Glomerular visceral epithelial cell (primary cell): ENCODE measurements at regions not wholly inside any gene's neighbourhood (a gene's known extent, or its start where the extent isn't known, plus 50 kb on each side); places are given as distances from the start of the nearest gene placed in this dataset.

Experiments used
- DNase-seq: peaks from one replicate; pipeline ENCODE4 v3.0.0-alpha.2; 2016; ENCODE audit errors: extremely low spot score

DNA sequence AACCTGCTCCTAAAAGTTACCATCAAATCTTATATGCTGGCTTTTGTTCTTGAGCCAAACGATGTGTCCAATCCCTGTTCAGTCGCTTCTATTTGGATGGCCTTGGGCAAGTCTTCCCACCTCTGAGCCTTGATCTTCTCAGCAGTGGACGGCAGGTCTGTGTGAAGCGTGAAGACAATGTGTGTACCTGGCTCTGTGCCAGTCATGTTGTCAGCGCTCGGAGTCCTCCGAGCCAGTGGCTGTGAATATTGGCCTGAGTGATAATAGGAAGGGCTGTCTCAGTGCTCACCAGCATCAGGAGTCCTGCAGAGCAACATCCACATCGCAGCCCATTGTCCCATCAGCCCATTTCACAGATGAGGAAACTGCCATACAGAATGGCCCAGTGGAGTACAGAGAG, 219.0 kb downstream of the CDC5L start:
- DNase-seq: no peak

DNA sequence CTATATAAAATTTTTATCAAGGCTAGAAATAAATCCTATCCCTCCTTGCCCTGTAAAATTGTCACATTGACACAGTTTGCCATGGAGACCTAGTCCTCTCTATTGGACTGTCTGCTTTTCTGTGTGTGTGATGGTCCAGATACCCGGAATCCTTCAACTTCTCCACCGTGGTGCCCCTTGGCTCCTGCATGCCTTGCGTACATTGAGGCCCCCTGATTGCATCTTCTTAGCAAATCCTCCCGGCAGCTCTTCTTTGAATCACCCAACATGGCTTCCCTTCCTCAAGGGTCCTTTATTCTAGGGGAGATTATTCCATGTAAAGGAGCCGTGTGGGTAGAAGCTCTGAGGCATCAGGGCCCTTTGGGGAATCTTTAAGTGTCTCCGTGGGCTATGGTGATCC, 219.5 kb downstream of the CDC5L start:
- DNase-seq: no peak

DNA sequence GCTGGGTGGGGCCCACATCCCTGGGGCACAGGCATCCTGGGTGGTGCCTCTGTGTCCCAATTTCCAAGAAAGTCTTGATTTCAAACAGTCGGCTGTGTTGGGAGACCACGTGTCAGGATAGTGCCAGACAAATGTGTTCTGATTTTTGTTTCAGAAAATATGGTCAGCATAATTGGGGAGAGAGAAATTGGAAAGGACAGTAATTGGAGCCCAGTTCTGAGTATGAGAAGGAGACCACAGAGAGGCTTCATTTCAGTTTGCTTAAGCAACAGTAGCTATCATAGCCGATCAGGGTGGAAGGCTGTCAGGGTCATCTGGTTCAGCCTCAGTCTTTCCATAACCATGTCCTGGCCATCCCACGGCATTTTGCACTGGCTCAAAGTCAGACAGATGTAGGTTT, 220.7 kb downstream of the CDC5L start:
- DNase-seq: no peak

DNA sequence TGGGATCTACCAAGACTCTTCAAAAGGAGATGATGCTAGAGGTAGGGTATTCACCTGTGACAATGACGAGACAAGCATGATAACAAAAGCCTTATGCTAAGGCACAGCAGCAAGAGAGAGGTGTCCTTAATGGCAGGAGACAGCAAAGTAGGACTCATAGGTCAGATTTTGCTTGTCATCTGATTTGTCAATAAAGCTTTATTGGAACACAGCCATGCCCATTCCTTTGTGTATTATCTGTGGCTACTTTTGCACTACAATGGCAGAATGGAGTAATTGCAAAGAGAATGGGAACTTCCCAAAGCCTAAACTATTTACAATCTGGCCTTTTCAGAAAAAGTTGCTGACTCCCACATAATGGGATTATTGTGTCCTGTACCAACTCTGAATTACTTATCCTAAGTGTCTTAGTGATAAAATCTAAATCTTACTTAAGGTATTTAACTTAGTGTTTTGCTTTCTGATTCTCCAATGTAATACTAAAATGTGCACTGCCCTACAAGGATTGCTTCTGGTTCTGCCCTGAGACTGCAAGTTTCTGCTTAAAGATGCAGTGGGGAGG, 221.6 kb downstream of the CDC5L start:
- no peak for DNase-seq

DNA sequence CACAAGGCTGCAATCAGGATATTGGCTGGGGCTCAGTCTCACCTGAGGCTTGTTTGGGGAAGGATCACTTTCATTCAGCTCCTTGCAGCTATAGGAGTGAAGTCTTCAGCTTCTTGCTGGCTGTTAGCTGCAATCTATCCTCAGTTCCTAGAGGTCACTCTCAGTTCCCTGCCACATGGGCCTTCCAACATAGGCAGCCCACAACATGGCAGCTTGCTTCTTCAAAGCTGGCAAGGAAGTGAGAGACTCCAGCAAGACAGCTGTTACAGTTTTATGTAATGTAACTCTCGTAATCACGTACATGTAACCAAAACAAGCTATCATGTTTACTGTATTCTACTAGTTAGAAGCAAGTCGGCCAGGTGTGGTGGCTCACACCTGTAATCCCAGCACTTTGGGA, 226.9 kb downstream of the CDC5L start:
- DNase-seq: no peak

DNA sequence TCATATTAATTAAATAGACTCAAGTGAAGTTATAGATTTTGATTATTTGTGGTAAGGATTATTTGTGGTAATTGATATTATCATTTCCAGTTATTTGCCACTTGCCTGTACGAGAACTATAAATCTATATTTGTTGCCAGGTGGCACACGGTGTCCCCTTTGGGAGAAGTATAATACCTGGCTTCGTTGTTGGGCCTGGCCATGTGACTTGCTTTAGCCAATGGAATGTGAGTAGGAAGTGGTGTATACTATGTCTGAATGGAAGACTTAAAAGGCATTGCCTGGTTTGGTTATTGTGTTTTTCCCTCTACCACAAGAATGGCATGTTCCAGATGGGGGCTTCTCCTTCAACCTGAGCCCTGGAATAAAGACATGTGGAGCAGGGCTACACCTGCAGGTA, 228.1 kb downstream of the CDC5L start:
- DNase-seq: no peak

DNA sequence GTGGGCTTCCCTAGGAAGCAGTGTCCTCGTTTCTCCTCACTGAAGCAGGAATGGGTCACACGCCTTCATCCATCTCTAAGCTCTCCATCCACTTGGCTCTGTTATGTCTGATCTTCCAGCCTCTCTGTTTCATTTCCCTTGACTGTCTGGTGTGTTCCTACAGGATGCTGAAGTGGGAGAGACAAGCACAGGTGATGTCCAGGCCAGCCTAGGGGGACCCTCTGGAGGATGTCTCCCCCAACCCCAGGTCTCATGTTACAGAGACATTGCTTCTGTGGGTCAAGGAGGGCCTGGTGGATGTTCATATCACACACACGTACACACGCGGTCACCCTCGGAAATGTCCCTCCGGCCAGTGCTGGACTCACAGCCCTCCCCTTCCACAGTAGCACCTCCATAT, 229.9 kb downstream of the CDC5L start:
- no peak for DNase-seq

DNA sequence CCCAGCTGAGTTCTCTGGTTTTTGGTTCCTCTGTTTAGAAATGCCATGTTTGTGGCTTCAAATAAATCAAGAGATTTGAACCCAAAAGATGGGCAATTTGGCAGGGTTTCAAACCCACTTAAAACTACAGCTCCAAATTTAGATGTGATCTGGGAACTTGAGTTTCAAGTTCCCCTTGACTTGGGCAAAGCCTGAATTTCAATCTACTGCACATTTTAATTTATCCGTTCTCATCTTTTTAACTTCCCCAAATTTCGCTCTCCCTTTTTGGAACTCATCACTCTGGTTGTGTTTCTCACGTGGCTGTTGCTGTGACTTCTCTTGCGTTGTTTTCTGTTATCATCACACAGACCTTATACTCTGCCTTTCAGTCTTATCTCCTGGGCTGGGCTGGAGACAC, 230.9 kb downstream of the CDC5L start:
- DNase-seq: no peak

DNA sequence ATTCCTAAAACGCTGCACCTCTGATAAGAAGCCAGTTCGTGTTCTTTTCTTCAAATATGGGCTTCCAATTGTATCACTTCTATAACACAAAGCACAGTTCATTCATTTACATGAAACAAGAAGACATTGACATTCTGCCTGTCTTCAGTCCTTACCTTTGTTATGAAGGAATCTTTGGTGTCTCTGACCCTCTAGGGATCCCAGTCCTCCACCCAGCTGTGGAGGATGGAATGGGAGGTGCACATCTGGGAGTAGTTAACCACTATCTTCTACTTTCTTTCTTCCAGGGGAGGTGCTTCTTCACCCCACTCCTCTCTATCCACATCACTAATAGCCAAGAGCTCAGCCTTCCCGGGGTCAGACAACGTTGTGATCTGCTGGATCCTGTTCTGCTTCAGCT, 233.4 kb downstream of the CDC5L start:
- DNase-seq: no peak

DNA sequence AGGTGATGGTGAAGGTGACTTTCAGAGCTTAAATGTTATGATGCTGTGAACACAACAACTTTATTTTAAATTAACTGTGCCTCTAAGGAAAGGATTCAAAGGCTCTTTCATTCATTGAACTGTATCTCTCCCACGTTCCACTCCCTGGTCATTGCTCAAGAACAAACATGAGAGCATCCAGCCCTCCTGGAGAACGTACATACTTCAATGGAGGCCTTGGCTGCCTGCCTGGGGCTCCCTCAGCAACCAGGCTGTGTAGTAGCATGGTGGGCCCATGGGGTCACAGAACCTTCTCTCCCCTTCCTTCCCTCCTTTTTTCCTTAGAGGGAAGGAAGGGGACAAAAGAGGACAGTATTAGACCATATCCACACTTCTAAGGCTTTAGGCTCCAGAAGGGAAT, 234.3 kb downstream of the CDC5L start:
- no peak for DNase-seq

DNA sequence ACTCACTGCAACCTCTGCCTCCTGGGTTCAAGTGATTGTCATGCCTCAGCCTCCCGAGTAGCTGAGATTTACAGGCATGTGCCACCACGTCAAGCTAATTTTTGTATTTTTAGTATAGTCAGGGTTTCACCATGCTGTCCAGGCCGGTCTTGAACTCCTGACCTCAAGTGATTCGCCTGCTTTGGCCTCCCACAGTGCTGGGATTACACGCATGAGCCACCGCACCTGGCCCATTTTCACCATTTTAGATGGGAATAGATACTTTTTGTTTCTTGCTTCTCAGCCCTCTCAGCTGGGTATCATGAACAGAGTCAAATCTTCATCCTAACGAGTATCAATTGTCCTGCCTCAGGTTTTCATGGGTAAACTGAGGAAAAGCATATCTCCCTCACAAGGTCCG, 235.0 kb downstream of the CDC5L start:
- DNase-seq: peak; percentile 11

DNA sequence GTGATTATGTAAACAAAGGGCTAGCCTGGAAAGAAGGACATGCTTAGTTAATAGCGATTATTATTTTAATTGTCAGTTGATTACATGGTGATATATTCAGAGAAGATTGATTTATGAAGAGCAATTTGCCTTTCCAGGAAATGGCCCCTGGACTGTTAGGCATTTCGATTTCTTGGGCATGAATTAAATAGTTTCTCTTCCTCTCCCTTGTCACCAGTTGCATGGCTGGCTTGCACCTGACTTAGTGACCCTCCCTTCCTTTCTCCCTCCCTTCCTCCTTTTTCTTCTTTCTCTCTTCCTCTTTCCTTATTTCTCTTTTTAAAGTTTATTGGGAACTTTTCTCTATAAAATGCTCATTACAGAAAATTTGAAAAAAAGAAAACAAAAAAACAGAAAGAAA, 235.4 kb downstream of the CDC5L start:
- DNase-seq: no peak

DNA sequence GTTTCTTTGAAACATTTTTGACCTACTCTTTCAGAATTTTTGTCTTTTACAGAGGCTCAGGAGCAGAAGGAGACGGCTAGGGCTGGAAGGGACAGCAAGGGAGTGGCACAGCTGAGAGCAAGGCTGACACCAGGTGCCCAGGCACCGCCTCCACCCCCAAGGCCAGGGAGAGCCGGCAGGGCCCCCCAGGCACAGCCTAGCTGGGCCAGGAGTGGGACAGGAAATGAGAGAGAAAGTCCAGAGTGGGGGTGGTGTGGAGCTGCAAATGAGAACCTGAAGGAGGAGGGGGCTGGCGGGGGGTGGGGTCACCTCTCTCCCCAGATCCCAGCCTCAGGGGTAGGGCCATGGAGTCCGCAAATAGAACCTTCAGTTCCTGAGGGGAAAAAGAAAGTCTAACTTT, 236.7 kb downstream of the CDC5L start:
- no peak for DNase-seq

DNA sequence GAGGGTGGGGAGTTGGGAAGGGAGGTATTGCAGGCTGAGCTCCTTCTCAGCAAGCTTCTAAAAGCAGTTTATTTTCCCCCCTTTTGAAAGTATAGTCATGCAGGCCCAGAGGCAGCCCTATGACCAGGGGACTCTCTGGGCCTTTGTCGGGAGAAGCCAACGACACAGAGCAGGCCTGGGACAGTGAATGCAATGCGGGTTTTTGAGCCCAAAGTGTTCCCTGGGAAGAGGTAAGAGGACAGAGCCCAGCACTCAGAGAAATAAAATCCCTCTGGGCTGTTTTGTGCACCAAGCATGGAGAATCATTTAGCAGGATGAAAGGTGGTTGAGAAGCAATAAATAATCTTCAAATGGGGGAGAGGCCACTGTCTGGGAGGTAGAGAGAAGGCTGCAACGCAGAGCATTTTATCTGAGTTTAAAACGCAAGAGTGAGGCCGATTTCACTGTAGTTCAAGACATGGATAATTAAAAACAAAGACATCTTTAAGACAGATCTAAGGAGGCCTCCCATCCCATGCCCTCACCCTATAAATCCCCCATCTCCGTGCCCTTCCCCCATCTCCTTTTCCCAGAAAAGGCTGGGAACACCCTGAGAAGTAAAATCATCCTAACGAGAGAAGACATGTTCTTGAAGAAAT, 237.5 kb downstream of the CDC5L start:
- no peak for DNase-seq

DNA sequence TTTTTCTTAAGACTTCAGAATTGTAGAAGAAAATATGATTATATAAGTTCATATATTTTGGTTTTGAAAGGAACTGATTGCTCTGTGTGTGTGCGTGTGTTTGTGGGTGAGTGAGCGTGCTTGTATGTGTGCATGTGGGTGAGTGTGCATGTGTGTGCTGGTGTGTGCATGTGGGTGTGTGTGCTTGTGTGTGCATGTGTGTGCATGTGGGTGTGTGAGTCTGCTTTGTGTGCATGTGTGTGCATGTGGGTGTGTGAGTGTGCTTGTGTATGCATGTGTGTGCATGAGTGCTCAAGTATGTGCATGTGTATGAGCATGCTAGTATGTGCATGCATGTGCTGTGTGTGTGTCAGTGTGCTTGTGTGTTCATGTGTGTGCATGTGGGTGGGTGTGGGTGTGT, 238.5 kb downstream of the CDC5L start:
- no peak for DNase-seq

DNA sequence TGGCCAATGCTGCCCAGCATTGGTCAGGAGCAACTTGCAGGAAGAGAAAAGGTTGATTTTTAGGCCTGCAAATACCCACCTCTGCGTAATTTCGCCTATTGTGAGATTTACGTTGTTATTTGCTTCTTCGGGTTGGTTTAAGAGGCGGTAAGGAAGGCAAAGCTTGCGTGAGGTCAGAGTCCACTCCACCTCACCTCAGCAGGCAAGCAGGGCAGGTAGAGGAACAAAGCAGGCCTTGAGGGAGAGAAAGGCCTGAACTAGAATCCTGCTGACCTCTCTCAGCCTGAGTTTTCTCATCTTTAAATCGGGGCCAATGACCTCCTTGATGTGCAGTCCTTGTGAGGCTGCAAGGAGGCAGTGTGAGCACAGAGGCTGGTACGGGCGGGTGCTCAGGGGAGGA, 239.1 kb downstream of the CDC5L start:
- DNase-seq: no peak

DNA sequence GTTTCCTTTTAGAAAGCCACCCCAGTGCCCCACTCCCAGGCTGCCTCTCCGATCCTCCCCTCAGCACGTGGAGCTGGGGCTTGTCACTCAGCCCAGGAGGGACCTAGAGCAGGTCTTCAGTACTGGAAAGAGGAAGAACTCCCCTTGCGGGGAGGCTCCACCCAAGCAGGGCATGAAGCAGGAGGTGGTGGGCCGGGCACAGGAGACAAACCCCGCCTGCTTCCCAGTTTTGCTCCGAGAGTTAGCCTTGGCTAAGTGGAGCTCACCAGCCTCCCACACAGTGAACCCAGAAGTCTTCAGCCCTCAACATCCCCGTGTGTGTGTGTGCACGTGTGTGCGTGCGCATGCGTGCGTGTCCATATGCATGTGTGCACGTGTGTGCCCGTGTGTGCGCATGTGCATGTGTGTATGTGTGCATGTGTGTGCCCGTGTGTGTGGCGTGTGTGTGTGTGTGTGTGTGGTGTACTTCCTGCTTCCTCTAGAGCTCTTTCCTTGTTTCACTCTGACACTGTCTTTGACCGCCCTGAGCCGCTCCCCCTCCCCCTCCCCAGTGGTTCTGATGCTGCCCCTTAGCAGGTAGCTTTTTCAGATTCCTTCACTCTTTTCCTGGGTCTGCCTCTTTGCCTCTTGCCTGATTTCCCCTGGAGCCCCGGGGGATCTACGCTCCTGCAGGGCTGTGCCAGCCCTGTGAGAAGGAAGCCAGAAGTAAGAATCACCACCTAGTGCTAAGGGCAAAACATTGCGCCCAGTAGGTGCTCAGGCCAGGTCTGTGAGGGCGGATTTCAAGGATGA, 239.8 kb downstream of the CDC5L start:
- DNase-seq: no peak

DNA sequence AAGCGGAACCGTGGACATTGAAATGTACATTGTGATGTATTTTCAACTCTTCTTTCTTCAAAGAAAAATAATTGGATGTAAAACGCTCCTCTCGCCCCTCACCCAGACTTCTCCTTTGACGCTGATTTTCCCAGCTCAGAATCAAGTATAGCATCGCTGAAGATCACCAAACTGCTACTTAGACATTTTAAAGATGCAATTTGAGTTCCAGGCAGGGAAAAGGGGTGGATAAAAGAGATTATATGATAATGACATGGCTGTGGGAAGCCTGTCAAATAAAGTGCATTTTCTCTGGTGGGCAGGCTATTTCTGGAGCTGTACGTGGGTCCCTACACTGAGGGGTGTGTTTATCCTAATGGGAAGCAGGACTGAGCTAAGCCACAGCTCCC, 240.4 kb downstream of the CDC5L start:
- no peak for DNase-seq

DNA sequence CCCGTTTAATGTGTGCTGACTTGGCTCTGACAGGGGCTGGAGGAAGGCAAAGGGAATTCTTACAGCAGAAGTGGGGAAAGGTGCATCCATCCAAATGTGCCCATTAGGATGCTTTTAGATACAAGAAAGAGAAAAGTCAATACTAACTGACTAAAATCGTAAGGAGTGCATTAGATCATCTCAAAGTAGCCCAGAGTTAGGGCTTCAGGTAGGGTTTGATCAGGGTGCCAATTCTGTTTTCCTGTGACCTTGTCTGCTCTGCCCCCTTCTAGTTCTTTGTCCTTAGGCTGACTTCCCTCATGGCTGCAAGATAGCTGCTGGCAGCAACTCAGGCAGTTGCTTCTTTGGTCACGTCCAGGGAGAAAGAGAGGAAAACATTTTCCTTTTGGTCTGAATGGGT, 240.8 kb downstream of the CDC5L start:
- no peak for DNase-seq

DNA sequence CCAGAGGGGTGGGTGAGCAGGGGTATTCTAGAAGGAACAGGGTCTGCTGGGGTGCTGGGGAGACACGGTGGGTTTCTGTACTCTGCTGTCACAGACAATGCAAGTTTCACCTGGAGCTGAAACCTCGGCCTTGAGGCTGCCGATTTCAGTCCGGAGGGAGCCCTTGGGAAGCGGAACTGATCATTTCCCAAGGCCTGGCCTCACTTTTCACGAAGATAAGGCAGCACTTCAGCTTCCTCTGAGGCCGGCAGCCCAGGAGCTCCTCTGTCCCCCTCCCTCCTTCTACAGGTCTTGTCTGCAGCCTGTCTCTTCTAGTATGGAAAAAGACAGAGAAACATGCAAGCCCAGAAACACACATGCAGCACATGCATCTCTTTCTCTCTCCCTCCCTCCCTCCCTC, 242.1 kb downstream of the CDC5L start:
- no peak for DNase-seq

DNA sequence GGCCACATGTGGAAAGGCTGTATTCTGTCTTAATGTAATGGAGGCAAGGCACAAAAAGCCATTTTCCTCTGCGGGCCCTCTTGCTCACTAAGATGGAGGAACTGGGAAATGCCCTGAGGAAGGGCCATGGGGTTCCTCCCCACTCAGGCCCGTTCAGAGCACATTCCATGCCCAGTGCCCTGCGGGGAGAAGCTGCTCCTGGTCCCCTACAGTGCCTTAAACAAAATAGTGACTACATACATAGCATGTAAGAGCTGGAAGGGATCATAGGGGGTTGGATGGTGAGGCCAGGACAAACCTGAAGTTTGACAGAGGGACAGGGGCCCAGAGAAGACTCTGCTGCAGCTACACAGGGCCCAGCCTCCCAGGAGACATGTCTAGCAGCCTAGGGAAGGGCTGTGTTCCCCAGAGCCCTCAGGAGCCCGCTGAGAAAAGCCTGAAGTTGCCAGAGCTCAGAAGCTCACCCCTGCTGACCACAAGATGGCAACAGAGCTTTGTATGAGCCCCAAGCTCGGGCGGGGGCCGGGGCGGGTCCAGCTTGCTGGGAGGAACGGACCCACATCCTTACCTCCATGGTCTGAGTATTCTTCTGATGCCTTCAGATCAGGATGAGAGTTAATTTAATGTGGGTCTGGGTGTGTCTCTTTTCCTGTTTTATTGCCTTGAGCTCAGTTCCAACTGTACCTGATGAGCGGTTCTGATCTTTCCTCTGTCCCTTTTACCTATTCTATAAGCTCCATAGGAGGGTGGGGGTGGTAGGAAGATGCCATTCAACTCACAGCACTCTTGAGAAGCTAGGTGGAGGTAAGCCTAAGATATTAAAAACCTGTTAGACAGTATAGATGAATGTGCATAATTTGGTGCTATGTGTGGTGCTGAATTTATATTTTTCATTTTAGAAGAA, 242.9 kb downstream of the CDC5L start:
- DNase-seq: peak; percentile 76

DNA sequence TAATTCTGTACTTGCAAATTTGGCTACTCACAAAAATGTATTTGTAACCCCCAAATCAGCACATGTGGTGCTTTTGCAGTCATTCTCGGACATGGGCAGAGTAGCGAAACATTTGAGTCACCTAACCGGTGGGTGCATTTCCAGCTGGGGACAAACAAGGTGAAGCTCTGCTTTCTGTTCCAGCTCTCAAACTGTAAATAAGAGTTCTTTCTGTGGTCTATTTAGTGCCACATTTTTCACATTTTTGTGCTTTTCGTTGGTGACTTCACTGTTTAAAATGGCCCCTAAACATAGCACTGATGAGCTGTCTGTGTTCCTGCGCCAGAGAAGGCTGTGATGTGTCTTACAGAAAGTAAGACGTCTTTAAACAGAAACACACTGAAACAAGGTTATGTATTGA, 244.5 kb downstream of the CDC5L start:
- DNase-seq: no peak
